K562 (cell line): ENCODE measurements at regions not wholly inside any gene's neighbourhood (a gene's known extent, or its start where the extent isn't known, plus 50 kb on each side); places are given as distances from the start of the nearest gene placed in this dataset.

Experiments
- CAMTA2 ChIP-seq: fragments of 250-450 bp; sonication (Bioruptor Pico); conservative IDR thresholded peaks from 2 replicates; pipeline ENCODE4 v1.5.1; 2022
- CEBPB ChIP-seq: fragments of 450-650 bp; IDR thresholded peaks from 2 replicates; pipeline ENCODE4 v1.6.1; 2016; ENCODE audit warnings: missing genetic modification characterization, missing compliant biosample characterization
- EZH2 ChIP-seq: IDR thresholded peaks from 2 replicates; pipeline ENCODE4 v1.6.1; 2012; ENCODE audit warnings: low read depth, mild to moderate bottlenecking, inconsistent platforms, low read length, borderline replicate concordance
- FOXA3 ChIP-seq, 2 experiments: fragments of 450-650 bp in 1 of 2; sonication (generic) in 1 of 2; formaldehyde crosslinking; IDR thresholded peaks in 1 of 2; conservative IDR thresholded peaks in 1 of 2; 2 replicates each; pipeline versions ENCODE4 v1.4.0 to v1.8.0; 2020 to 2022; ENCODE audit warnings: mild to moderate bottlenecking in 2 of 2, missing genetic modification reagents in 1 of 2
- GMEB1 ChIP-seq: fragments of 250-450 bp; sonication (Bioruptor Pico); IDR thresholded peaks from 2 replicates; pipeline ENCODE4 v1.4.0; 2020; ENCODE audit warnings: mild to moderate bottlenecking
- MAX ChIP-seq: sonication (generic); formaldehyde crosslinking; IDR thresholded peaks from 2 replicates; pipeline ENCODE4 v1.9.0; 2022; ENCODE audit warnings: mild to moderate bottlenecking, missing genetic modification reagents
- PCBP2 ChIP-seq: fragments of 200-400 bp; formaldehyde crosslinking; IDR thresholded peaks from 2 replicates; pipeline ENCODE4 v1.6.1; 2018; ENCODE audit warnings: low read length, low read depth, mild to moderate bottlenecking, moderate library complexity; ENCODE audit not compliant: poor library complexity, severe bottlenecking
- PHF8 ChIP-seq: fragments of 200-600 bp; sonication (generic); IDR thresholded peaks from 2 replicates; pipeline ENCODE4 v1.6.1; 2012; ENCODE audit warnings: mixed run types, mild to moderate bottlenecking, inconsistent platforms, low read length, moderate library complexity, borderline replicate concordance
- SOX6 ChIP-seq: fragments of 450-650 bp; IDR thresholded peaks from 2 replicates; pipeline ENCODE4 v1.6.1; 2014; ENCODE audit warnings: mild to moderate bottlenecking
- SRF ChIP-seq, 2 experiments: fragments of 250-450, 450-650 bp in 1 of 2; sonication (Bioruptor Pico) in 1 of 2; sonication (generic) in 1 of 2; formaldehyde crosslinking; IDR thresholded peaks; 2 replicates each; pipeline versions ENCODE4 v1.5.0 to v1.5.1; 2020 to 2022; ENCODE audit warnings: mild to moderate bottlenecking in 1 of 2, missing genetic modification reagents in 1 of 2
- THRA ChIP-seq: fragments of 450-650 bp; IDR thresholded peaks from 2 replicates; pipeline ENCODE4 v1.6.1; 2017; ENCODE audit warnings: mild to moderate bottlenecking, moderate library complexity
- ZBTB34 ChIP-seq: fragments of 250-450 bp; sonication (Bioruptor Pico); IDR thresholded peaks from 2 replicates; pipeline ENCODE4 v1.8.0; 2021; ENCODE audit warnings: mild to moderate bottlenecking, moderate library complexity
- ZKSCAN3 ChIP-seq: fragments of 250-450 bp; sonication (Bioruptor Pico); IDR thresholded peaks from 2 replicates; pipeline ENCODE4 v1.4.0; 2020
- ZNF407 ChIP-seq: fragments of 450-650 bp; IDR thresholded peaks from 2 replicates; pipeline ENCODE4 v1.6.1; 2016; ENCODE audit warnings: low read depth
- ZNF668 ChIP-seq: fragments of 250-450 bp; sonication (Bioruptor Pico); IDR thresholded peaks from 2 replicates; pipeline ENCODE4 v1.8.0; 2022; ENCODE audit warnings: mild to moderate bottlenecking, inconsistent platforms
- ZZZ3 ChIP-seq: fragments of 450-650 bp; IDR thresholded peaks from 2 replicates; pipeline ENCODE4 v1.6.1; 2016; ENCODE audit warnings: antibody characterized with exemption, mild to moderate bottlenecking, moderate library complexity

- no peak for TF ChIP-seq ZNF407
- no peak for TF ChIP-seq PHF8
- peak; percentile 99 for TF ChIP-seq ZNF668 (CRISPR knock-in tag)
- peak; percentile 69 for TF ChIP-seq GMEB1
- peak; percentile 83 for TF ChIP-seq ZKSCAN3
- TF ChIP-seq ZBTB34 (CRISPR knock-in tag), result peak; percentile 91
- peak in 1 of 2 experiments; percentile 85; a peak in 2 of 4 replicates for TF ChIP-seq SRF (CRISPR knock-in tag; IDR thresholded peaks at IDR 0.05)
- 0 out of 2 replicates have a peak, but pooled peaks have one; percentile 37 for TF ChIP-seq CAMTA2 (CRISPR knock-in tag)
- no peak for TF ChIP-seq CEBPB
- no peak for TF ChIP-seq FOXA3 (CRISPR knock-in tag; conservative IDR thresholded peaks at IDR 0.05 in 1 of 2, IDR thresholded peaks at IDR 0.05 in 1 of 2)
- no peak for TF ChIP-seq PCBP2
- TF ChIP-seq MAX, result no peak
- TF ChIP-seq SOX6, result no peak
- TF ChIP-seq THRA, result no peak
- no peak for TF ChIP-seq EZH2
- no peak for TF ChIP-seq ZZZ3
Observed at GRCh38 chr1:221962385-221962784, 220.5 kb upstream of the DUSP10 start (continued).
